Loucy (cell line): ENCODE measurements at regions not wholly inside any gene's neighbourhood (a gene's known extent, or its start where the extent isn't known, plus 50 kb on each side); places are given as distances from the start of the nearest gene placed in this dataset.

Experiments used
- CTCF ChIP-seq: fragments of 200-600 bp; sonication (generic); conservative IDR thresholded peaks from 2 replicates; pipeline ENCODE4 v1.5.1; 2014; ENCODE audit warnings: mild to moderate bottlenecking, antibody characterized with exemption, low read length
- EZH2phosphoT487 ChIP-seq: fragments of 200-600 bp; IDR thresholded peaks from 2 replicates; pipeline ENCODE4 v1.6.1; 2018; ENCODE audit warnings: antibody characterized with exemption, mild to moderate bottlenecking, moderate library complexity, borderline replicate concordance

- TF ChIP-seq CTCF (no peak), EZH2phosphoT487 (no peak)
Observed at GRCh38 chr17:73706858-73707257, 62.6 kb upstream of the SDK2 start.
